RWPE1 (cell line): ENCODE measurements at regions not wholly inside any gene's neighbourhood (a gene's known extent, or its start where the extent isn't known, plus 50 kb on each side); places are given as distances from the start of the nearest gene placed in this dataset.

ENCODE experiments used
- CTCF ChIA-PET: fragments of 350-600 bp; sonication (Branson Sonifier 250); formaldehyde crosslinking; extraction: SDS; loops from one replicate; lab custom pipeline; 2021; lab: Yijun Ruan, JAX
- POLR2A ChIA-PET: fragments of 400-600 bp; formaldehyde crosslinking; extraction: SDS; loops from one replicate; lab custom pipeline; 2020; ENCODE audit warnings: antibody characterized with exemption; ENCODE audit not compliant: low non-redundant PET; lab: Yijun Ruan, JAX
- DNase-seq: peaks from one replicate; pipeline ENCODE4 v3.0.0; 2012; ENCODE audit warnings: low spot score
- H3K27ac ChIP-seq: fragments of 450-650 bp; 2 replicates; pipeline ENCODE4 v1.5.1; 2017
- TF ChIP-seq, protein P1 (sequence below): fragments of 450-650 bp; conservative IDR thresholded peaks from 2 replicates; pipeline ENCODE4 v1.5.1; 2017; ENCODE audit warnings: low read depth, mild to moderate bottlenecking

DNA sequence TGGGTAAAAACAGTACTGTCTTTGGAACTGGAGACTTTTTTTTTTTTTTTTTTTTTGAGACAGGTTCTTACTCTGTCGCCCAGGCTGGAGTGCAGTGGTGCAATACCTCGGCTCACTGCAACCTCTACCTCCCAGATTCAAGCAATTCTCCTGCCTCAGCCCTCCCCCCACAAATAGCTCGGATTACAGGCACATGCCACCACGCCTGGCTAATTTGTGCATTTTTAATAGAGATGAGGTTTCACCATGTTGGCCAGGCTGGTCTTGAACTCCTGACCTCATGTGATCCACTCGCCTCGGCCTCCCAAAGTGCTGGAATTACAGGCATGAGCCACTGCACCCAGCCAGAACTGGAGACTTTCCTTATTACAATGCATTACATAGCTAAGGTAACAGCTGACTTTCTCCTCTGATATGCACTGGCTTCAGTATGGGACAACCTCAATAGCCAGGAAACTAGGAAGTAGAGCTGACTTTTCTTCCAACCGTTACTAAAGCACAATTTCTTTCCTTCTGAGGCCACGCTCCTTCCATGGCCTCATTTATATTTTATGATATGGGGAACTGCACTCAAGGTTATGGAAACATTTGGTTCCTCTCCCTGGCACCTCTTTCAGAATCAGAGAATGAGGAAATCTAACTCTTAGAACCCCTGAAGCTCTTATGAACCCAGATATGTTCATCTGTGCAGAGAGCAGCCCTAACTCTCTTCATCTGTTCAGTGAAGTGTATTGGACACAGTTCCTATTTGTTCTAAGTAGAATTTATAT lies 53.5 kb upstream of the FAM9B start:
- DNase-seq, result no peak
- CTCF ChIA-PET, result no interaction called here
- no peak overlapping the region for H3K27ac ChIP-seq
- POLR2A ChIA-PET, result no interaction called here
- TF ChIP-seq, protein P1, sequence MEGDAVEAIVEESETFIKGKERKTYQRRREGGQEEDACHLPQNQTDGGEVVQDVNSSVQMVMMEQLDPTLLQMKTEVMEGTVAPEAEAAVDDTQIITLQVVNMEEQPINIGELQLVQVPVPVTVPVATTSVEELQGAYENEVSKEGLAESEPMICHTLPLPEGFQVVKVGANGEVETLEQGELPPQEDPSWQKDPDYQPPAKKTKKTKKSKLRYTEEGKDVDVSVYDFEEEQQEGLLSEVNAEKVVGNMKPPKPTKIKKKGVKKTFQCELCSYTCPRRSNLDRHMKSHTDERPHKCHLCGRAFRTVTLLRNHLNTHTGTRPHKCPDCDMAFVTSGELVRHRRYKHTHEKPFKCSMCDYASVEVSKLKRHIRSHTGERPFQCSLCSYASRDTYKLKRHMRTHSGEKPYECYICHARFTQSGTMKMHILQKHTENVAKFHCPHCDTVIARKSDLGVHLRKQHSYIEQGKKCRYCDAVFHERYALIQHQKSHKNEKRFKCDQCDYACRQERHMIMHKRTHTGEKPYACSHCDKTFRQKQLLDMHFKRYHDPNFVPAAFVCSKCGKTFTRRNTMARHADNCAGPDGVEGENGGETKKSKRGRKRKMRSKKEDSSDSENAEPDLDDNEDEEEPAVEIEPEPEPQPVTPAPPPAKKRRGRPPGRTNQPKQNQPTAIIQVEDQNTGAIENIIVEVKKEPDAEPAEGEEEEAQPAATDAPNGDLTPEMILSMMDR, result no peak

DNA sequence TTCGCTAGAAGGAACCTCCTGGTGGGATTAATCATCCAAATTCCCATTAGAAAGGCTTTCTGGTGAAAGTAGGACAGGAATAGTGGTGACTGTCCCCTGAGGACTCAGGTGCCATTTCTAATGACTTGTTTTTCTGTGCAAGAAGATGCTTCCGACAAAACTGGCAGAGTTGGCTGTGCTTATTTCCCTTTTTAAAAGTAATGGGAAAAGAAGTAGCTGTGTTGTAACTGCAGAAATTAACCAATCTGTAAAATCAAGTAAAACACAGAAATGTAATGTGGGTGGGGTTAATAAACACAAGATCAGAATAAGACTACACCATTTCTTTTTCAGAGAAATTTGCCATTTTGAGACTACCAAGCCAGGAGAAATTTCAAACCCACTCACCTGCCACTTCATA lies 55.0 kb upstream of the FAM9B start:
- ChIA-PET POLR2A (no interaction called here), CTCF (no interaction called here)
- TF ChIP-seq, protein P1, result no peak
- no peak for DNase-seq
- H3K27ac ChIP-seq, result no peak overlapping the region

DNA sequence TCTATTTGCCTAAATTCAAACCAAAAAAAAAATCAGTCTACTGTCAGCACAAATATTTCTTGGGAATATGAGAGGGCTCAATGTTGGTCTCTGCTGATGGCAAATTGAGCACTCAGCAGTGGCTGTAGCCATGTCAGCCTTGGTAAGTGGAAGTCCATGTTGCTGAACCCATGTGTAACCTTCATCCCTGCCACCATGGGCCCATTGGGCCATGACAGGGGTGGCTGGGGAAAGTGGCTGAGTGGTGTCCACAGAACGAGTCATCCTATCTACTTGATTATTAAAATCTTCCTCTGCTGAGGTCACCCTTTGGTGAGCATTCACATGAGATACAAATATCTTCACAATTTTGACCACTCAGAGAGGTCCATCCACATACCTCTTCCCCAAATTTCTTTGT lies 56.8 kb upstream of the FAM9B start:
- ChIA-PET CTCF (no interaction called here), POLR2A (no interaction called here)
- TF ChIP-seq, protein P1, result no peak
- DNase-seq, result no peak
- no peak overlapping the region for H3K27ac ChIP-seq

DNA sequence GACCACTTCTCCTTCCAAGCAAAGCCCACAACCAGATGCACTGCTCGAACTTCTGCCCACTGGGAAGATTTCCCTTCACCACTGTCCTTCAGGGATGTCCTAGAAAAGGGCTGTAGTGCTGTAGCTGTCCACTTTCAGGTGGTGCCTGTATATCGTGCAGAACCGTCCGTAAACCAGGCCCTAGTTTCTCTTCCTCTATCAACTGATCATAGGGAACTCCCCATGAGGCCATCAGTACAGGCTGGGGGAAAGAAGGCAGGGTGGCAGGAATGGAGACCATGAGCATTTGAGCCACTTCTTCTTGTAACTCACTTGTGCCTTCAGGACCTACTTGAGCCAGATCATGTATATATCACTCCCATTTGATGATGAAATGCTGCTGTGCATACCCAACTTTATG lies 57.3 kb upstream of the FAM9B start:
- POLR2A ChIA-PET, result no interaction called here
- TF ChIP-seq, protein P1, result no peak
- H3K27ac ChIP-seq, result no peak overlapping the region
- DNase-seq, result no peak
- CTCF ChIA-PET, result no interaction called here

GRCh38 chrX:9102956-9103355 lies 69.0 kb upstream of the FAM9B start:
- POLR2A ChIA-PET, result no interaction called here
- DNase-seq, result no peak
- TF ChIP-seq, protein P1, result no peak
- H3K27ac ChIP-seq, result no peak overlapping the region
- CTCF ChIA-PET, result no interaction called here

- no peak for DNase-seq
- TF ChIP-seq, protein P1, result no peak
- POLR2A ChIA-PET, result no interaction called here
- H3K27ac ChIP-seq, result no peak overlapping the region
- CTCF ChIA-PET, result no interaction called here
These were observed 74.1 kb upstream of the FAM9B start for GRCh38 chrX:9108054-9108453.
